ENCODE measurements at regions not wholly inside any gene's neighbourhood (a gene's known extent, or its start where the extent isn't known, plus 50 kb on each side); places are given as distances from the start of the nearest gene placed in this dataset.
A peak's percentile ranks its signal among the peaks of the same experiment; 100 is the strongest.

DNA sequence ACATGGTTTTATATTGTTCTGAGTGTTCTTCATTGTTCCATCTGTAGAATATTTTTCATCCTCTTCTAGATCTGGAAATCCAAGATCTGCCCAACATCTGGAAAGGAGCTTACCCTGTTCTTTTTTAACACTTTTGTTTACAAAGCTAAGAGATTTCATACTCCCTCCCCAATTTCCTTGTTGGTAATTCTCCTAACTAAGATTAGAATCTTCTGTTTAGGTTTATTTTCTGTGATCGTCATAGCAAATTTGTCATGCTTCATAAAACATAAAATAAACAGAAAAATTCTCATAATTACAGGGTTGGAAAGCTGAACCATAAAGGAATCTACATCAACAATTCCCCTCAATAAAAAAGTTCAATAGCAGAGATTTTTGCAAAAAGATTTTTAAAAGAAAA lies 580.3 kb upstream of the CA10 start:
- ATAC-seq = no peak
- TF ChIP-seq TSHZ2 (CRISPR knock-in tag; IDR thresholded peaks at IDR 0.05) (no peak), CSDC2 (CRISPR knock-in tag; IDR thresholded peaks at IDR 0.05) (no peak), PPARA (CRISPR knock-in tag; IDR thresholded peaks at IDR 0.05; ENCODE audit: borderline replicate concordance) (no peak), OSR1 (CRISPR knock-in tag; IDR thresholded peaks at IDR 0.05) (no peak), SNAI2 (CRISPR knock-in tag; IDR thresholded peaks at IDR 0.05) (no peak), PATZ1 (CRISPR knock-in tag; IDR thresholded peaks at IDR 0.05; ENCODE audit: borderline replicate concordance) (no peak), TCF4 (CRISPR knock-in tag; IDR thresholded peaks at IDR 0.05; ENCODE audit: borderline replicate concordance) (no peak), POU6F1 (CRISPR knock-in tag; IDR thresholded peaks at IDR 0.05; ENCODE audit: borderline replicate concordance, low read depth) (no peak), BACH2 (CRISPR knock-in tag; IDR thresholded peaks at IDR 0.05; ENCODE audit: borderline replicate concordance) (no peak), ESRRG (CRISPR knock-in tag; IDR thresholded peaks at IDR 0.05) (no peak)
- TF ChIP-seq, protein P1, sequence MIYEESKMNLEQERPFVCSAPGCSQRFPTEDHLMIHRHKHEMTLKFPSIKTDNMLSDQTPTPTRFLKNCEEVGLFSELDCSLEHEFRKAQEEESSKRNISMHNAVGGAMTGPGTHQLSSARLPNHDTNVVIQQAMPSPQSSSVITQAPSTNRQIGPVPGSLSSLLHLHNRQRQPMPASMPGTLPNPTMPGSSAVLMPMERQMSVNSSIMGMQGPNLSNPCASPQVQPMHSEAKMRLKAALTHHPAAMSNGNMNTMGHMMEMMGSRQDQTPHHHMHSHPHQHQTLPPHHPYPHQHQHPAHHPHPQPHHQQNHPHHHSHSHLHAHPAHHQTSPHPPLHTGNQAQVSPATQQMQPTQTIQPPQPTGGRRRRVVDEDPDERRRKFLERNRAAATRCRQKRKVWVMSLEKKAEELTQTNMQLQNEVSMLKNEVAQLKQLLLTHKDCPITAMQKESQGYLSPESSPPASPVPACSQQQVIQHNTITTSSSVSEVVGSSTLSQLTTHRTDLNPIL (CRISPR knock-in tag; IDR thresholded peaks at IDR 0.05; ENCODE audit: low read depth) = no peak

GRCh38 chr17:52737071-52737470 lies 578.6 kb upstream of the CA10 start:
- no peak for ATAC-seq
- TF ChIP-seq RARB (CRISPR knock-in tag; IDR thresholded peaks at IDR 0.05) (no peak), TCF4 (CRISPR knock-in tag; IDR thresholded peaks at IDR 0.05; ENCODE audit: borderline replicate concordance) (peak; percentile 81), ZC3H10 (CRISPR knock-in tag; IDR thresholded peaks at IDR 0.05) (no peak), ZNF8 (CRISPR knock-in tag; IDR thresholded peaks at IDR 0.05) (peak; percentile 88), GLIS3 (CRISPR knock-in tag; IDR thresholded peaks at IDR 0.05) (no peak), CSDC2 (CRISPR knock-in tag; IDR thresholded peaks at IDR 0.05) (no peak)
- TF ChIP-seq, protein P1 (CRISPR knock-in tag; IDR thresholded peaks at IDR 0.05; ENCODE audit: low read depth) = no peak
- TF ChIP-seq, protein P2, sequence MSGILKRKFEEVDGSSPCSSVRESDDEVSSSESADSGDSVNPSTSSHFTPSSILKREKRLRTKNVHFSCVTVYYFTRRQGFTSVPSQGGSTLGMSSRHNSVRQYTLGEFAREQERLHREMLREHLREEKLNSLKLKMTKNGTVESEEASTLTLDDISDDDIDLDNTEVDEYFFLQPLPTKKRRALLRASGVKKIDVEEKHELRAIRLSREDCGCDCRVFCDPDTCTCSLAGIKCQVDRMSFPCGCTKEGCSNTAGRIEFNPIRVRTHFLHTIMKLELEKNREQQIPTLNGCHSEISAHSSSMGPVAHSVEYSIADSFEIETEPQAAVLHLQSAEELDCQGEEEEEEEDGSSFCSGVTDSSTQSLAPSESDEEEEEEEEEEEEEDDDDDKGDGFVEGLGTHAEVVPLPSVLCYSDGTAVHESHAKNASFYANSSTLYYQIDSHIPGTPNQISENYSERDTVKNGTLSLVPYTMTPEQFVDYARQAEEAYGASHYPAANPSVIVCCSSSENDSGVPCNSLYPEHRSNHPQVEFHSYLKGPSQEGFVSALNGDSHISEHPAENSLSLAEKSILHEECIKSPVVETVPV (CRISPR knock-in tag; IDR thresholded peaks at IDR 0.05) = no peak

- no peak for TF ChIP-seq TCF4 (CRISPR knock-in tag; IDR thresholded peaks at IDR 0.05; ENCODE audit: borderline replicate concordance)
- no peak for TF ChIP-seq PATZ1 (CRISPR knock-in tag; IDR thresholded peaks at IDR 0.05; ENCODE audit: borderline replicate concordance)
- TF ChIP-seq ESRRG (CRISPR knock-in tag; IDR thresholded peaks at IDR 0.05) = no peak
- no peak for ATAC-seq
Observed at GRCh38 chr17:52732841-52733240, 574.3 kb upstream of the CA10 start.

Data from SK-N-SH treated with all-trans-retinoic acid at 6 μM for 48 hours (cell line).